H9 (cell line): ENCODE measurements at regions not wholly inside any gene's neighbourhood (a gene's known extent, or its start where the extent isn't known, plus 50 kb on each side); places are given as distances from the start of the nearest gene placed in this dataset.

ENCODE experiments used
- DNase-seq: peaks from one replicate; pipeline ENCODE4 v3.0.0-alpha.2; 2017
- H2AFZ ChIP-seq: one replicate; pipeline ENCODE4 v1.6.1; 2013; ENCODE audit warnings: mild to moderate bottlenecking, low read length, control low read depth, moderate library complexity
- H2AK5ac ChIP-seq: 2 replicates; pipeline ENCODE4 v1.6.1; 2013; ENCODE audit warnings: low read length, control low read depth, mixed read lengths; ENCODE audit not compliant: insufficient read length
- H2BK120ac ChIP-seq: one replicate; pipeline ENCODE4 v1.6.1; 2013; ENCODE audit warnings: low read depth, mild to moderate bottlenecking, low read length, control low read depth, inconsistent platforms; ENCODE audit not compliant: poor library complexity, severe bottlenecking
- H2BK12ac ChIP-seq: 2 replicates; pipeline ENCODE4 v1.6.1; 2013; ENCODE audit warnings: low read length, control low read depth, mixed read lengths, low read depth; ENCODE audit not compliant: insufficient read length
- H2BK15ac ChIP-seq: 2 replicates; pipeline ENCODE4 v1.6.1; 2013; ENCODE audit warnings: low read depth, low read length, control low read depth
- H2BK20ac ChIP-seq: one replicate; pipeline ENCODE4 v1.6.1; 2013; ENCODE audit warnings: low read depth, mild to moderate bottlenecking, low read length, control low read depth, inconsistent platforms; ENCODE audit not compliant: poor library complexity, severe bottlenecking
- H2BK5ac ChIP-seq: 2 replicates; pipeline ENCODE4 v1.6.1; 2013; ENCODE audit warnings: low read length, control low read depth, mixed read lengths; ENCODE audit not compliant: insufficient read length
- H3K14ac ChIP-seq: 2 replicates; pipeline ENCODE4 v1.6.1; 2013; ENCODE audit warnings: low read length, control low read depth; ENCODE audit not compliant: insufficient read depth
- H3K18ac ChIP-seq: 2 replicates; pipeline ENCODE4 v1.6.1; 2013; ENCODE audit warnings: low read depth, mild to moderate bottlenecking, mixed read lengths, low read length, control low read depth; ENCODE audit not compliant: insufficient read length
- H3K23ac ChIP-seq: 2 replicates; pipeline ENCODE4 v1.6.1; 2013; ENCODE audit warnings: low read length, control low read depth, mixed read lengths, low read depth; ENCODE audit not compliant: insufficient read length
- H3K23me2 ChIP-seq: 2 replicates; pipeline ENCODE4 v1.6.1; 2013; ENCODE audit warnings: low read depth, mild to moderate bottlenecking, mixed read lengths, low read length, control low read depth; ENCODE audit not compliant: insufficient read length, poor library complexity, severe bottlenecking
- H3K27ac ChIP-seq: 2 replicates; pipeline ENCODE4 v1.5.1; 2013; ENCODE audit warnings: low read length, control low read depth, mixed read lengths, low read depth; ENCODE audit not compliant: insufficient read length
- H3K27me3 ChIP-seq: 2 replicates; pipeline ENCODE4 v1.6.1; 2013; ENCODE audit warnings: low read length, control low read depth, inconsistent platforms; ENCODE audit not compliant: insufficient read depth
- H3K4ac ChIP-seq: 2 replicates; pipeline ENCODE4 v1.6.1; 2013; ENCODE audit warnings: low read depth, mild to moderate bottlenecking, control low read depth, inconsistent platforms, low read length, moderate library complexity
- H3K4me1 ChIP-seq: 2 replicates; pipeline ENCODE4 v1.6.1; 2013; ENCODE audit warnings: low read length, control low read depth, inconsistent platforms; ENCODE audit not compliant: insufficient read depth
- H3K4me2 ChIP-seq: 2 replicates; pipeline ENCODE4 v1.6.1; 2013; ENCODE audit warnings: low read length, control low read depth, mixed read lengths; ENCODE audit not compliant: insufficient read length, insufficient read depth
- H3K56ac ChIP-seq: 2 replicates; pipeline ENCODE4 v1.6.1; 2013; ENCODE audit warnings: low read depth, mild to moderate bottlenecking, mixed read lengths, low read length, control low read depth; ENCODE audit not compliant: insufficient read length
- H3K79me1 ChIP-seq: 2 replicates; pipeline ENCODE4 v1.6.1; 2013; ENCODE audit warnings: low read depth, mild to moderate bottlenecking, moderate library complexity, low read length, control low read depth, inconsistent platforms; ENCODE audit not compliant: insufficient read depth, poor library complexity, severe bottlenecking
- H3K79me2 ChIP-seq: 2 replicates; pipeline ENCODE4 v1.6.1; 2013; ENCODE audit warnings: low read length, control low read depth, inconsistent platforms; ENCODE audit not compliant: insufficient read depth
- H3K9ac ChIP-seq: 2 replicates; pipeline ENCODE4 v1.6.1; 2013; ENCODE audit warnings: low read length, control low read depth, mixed read lengths; ENCODE audit not compliant: insufficient read length; ENCODE audit errors: extremely low read depth
- H3K9me3 ChIP-seq: one replicate; pipeline ENCODE4 v1.6.1; 2013; ENCODE audit warnings: low read depth, low read length, inconsistent platforms; ENCODE audit not compliant: control insufficient read depth
- H3T11ph ChIP-seq: one replicate; pipeline ENCODE4 v1.6.1; 2013; ENCODE audit warnings: mild to moderate bottlenecking, low read length, control low read depth, inconsistent platforms
- H4K20me1 ChIP-seq: one replicate; pipeline ENCODE4 v1.6.1; 2013; ENCODE audit not compliant: control insufficient read depth, insufficient read length, insufficient read depth
- H4K5ac ChIP-seq: 2 replicates; pipeline ENCODE4 v1.6.1; 2013; ENCODE audit warnings: low read depth, mild to moderate bottlenecking, mixed read lengths, low read length, control low read depth; ENCODE audit not compliant: insufficient read length
- H4K8ac ChIP-seq: replicated peaks from 2 replicates; pipeline ENCODE4 v1.6.1; 2013; ENCODE audit warnings: low read length, control low read depth, mixed read lengths, low read depth; ENCODE audit not compliant: insufficient read length
- H4K91ac ChIP-seq: 2 replicates; pipeline ENCODE4 v1.6.1; 2013; ENCODE audit warnings: low read depth, mild to moderate bottlenecking, moderate library complexity, mixed read lengths, low read length, control low read depth; ENCODE audit not compliant: insufficient read length
- H3K27ac Mint-ChIP-seq, 3 experiments: 2 replicates in 2 of 3; 3 replicates in 1 of 3; pipeline ENCODE4 v1.8.0; 2020 to 2021; ENCODE audit warnings: mixed read lengths in 3 of 3, mild to moderate bottlenecking in 1 of 3, moderate library complexity in 1 of 3
- H3K27me3 Mint-ChIP-seq: 2 replicates; pipeline ENCODE4 v1.8.0; 2021; ENCODE audit warnings: low read depth, mild to moderate bottlenecking, moderate library complexity, mixed read lengths
- H3K36me3 Mint-ChIP-seq, 3 experiments: 2 replicates in 2 of 3; 3 replicates in 1 of 3; pipeline ENCODE4 v1.8.0; 2020 to 2021; ENCODE audit warnings: low read depth in 3 of 3, mixed read lengths in 3 of 3; ENCODE audit not compliant: insufficient read depth in 1 of 3
- H3K4me1 Mint-ChIP-seq, 2 experiments: 2 replicates each; pipeline ENCODE4 v1.8.0; 2020; ENCODE audit warnings: mixed read lengths in 2 of 2
- H3K4me3 Mint-ChIP-seq, 2 experiments: 2 replicates in 1 of 2; 3 replicates in 1 of 2; pipeline ENCODE4 v1.8.0; 2020 to 2021; ENCODE audit warnings: mild to moderate bottlenecking in 2 of 2, mixed read lengths in 2 of 2, moderate library complexity in 1 of 2
- H3K9me3 Mint-ChIP-seq, 2 experiments: 2 replicates in 1 of 2; 3 replicates in 1 of 2; pipeline ENCODE4 v1.8.0; 2020; ENCODE audit warnings: mild to moderate bottlenecking in 2 of 2, mixed read lengths in 2 of 2, moderate library complexity in 1 of 2
- TF ChIP-seq, protein P1 (sequence below): fragments of 200-600 bp; sonication (generic); conservative IDR thresholded peaks from 3 replicates; pipeline ENCODE4 v1.8.0; 2021; ENCODE audit warnings: antibody characterized with exemption, mild to moderate bottlenecking

DNA sequence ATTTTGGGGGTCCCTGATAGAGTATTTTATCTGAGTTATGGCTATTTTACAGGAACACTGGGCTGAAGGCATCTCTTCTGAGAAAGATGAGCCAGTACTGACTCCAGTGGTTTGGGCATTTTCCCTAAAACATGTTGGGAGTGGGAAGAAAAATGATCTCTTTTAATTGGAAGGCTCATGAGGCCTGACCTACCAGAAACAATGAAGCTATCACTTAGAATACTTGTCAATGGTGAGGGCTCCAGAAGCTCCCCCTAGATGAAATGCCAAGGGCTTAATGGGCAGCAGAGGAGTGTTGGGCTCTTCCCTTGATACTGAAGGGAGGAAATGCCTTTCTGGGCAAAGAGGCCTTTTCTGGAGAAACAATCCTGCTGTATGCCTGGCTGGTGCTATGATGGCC is 63.5 kb upstream of the BDNF start:
- Histone ChIP-seq H3K18ac (no peak overlapping the region), H2BK120ac (no peak overlapping the region)
- no peak overlapping the region for H3K4me3 Mint-ChIP-seq

More for the DNA sequence above, 63.5 kb upstream of the BDNF start:
- H2BK5ac ChIP-seq: no peak overlapping the region
- no peak overlapping the region for H3T11ph ChIP-seq
- Mint-ChIP-seq H3K36me3 (no peaks in the 10 kb centered on the region), H3K27me3 (peaks cover 5% of the 10 kb centered on the region), H3K27ac (no peak overlapping the region), H3K9me3 (peaks cover 0 to 3% of the 10 kb centered on the region in 2 experiments; a peak in 1 of 5 replicates), H3K4me1 (peaks cover 3 to 4% of the 10 kb centered on the region in 2 experiments)
- no peak for DNase-seq
- no peaks in the 10 kb centered on the region for H3K27me3 ChIP-seq
- H4K8ac ChIP-seq: no peak overlapping the region
- H3K4me2 ChIP-seq: no peak overlapping the region
- no peak overlapping the region for H3K14ac ChIP-seq
- H4K91ac ChIP-seq: no peak overlapping the region
- H4K20me1 ChIP-seq: no peaks in the 10 kb centered on the region
- H3K4me1 ChIP-seq: no peaks in the 10 kb centered on the region
- H3K56ac ChIP-seq: no peak overlapping the region
- no peak overlapping the region for H2BK15ac ChIP-seq
- H3K4ac ChIP-seq: no peak overlapping the region
- no peaks in the 10 kb centered on the region for H3K23me2 ChIP-seq
- no peak overlapping the region for H4K5ac ChIP-seq
- H2AFZ ChIP-seq: no peak overlapping the region
- H2BK12ac ChIP-seq: no peak overlapping the region
- no peaks in the 10 kb centered on the region for H3K79me1 ChIP-seq
- TF ChIP-seq, protein P1, sequence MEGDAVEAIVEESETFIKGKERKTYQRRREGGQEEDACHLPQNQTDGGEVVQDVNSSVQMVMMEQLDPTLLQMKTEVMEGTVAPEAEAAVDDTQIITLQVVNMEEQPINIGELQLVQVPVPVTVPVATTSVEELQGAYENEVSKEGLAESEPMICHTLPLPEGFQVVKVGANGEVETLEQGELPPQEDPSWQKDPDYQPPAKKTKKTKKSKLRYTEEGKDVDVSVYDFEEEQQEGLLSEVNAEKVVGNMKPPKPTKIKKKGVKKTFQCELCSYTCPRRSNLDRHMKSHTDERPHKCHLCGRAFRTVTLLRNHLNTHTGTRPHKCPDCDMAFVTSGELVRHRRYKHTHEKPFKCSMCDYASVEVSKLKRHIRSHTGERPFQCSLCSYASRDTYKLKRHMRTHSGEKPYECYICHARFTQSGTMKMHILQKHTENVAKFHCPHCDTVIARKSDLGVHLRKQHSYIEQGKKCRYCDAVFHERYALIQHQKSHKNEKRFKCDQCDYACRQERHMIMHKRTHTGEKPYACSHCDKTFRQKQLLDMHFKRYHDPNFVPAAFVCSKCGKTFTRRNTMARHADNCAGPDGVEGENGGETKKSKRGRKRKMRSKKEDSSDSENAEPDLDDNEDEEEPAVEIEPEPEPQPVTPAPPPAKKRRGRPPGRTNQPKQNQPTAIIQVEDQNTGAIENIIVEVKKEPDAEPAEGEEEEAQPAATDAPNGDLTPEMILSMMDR: no peak
- no peaks in the 10 kb centered on the region for H3K79me2 ChIP-seq
- no peak overlapping the region for H3K9ac ChIP-seq
- H2AK5ac ChIP-seq: no peak overlapping the region
- H3K9me3 ChIP-seq: no peaks in the 10 kb centered on the region
- no peak overlapping the region for H3K27ac ChIP-seq
- H2BK20ac ChIP-seq: no peak overlapping the region
- H3K23ac ChIP-seq: no peak overlapping the region
